CD14-positive monocyte (primary cell): ENCODE measurements at regions not wholly inside any gene's neighbourhood (a gene's known extent, or its start where the extent isn't known, plus 50 kb on each side); places are given as distances from the start of the nearest gene placed in this dataset.

Source experiments
- DNase-seq, 3 donors: peaks; one replicate each; pipeline ENCODE4 v3.0.0-alpha.2; 2011 to 2022
- H2AFZ ChIP-seq: 2 replicates; pipeline ENCODE4 v1.6.0; 2012; ENCODE audit warnings: mild to moderate bottlenecking, low read depth, low read length, inconsistent platforms; ENCODE audit not compliant: insufficient read depth, poor library complexity, severe bottlenecking
- H3K27ac ChIP-seq, 2 donors: 1 replicate in 1 of 2; 2 replicates in 1 of 2; pipeline ENCODE4 v1.5.1; 2012 to 2013; ENCODE audit warnings: low read length in 2 of 2, control low read depth in 1 of 2, inconsistent platforms in 1 of 2, low read depth in 1 of 2, mild to moderate bottlenecking in 1 of 2
- H3K27me3 ChIP-seq, 2 donors: one replicate each; pipeline versions ENCODE4 v1.6.0 to v1.6.1; 2011 to 2013; ENCODE audit warnings: low read length in 2 of 2; ENCODE audit not compliant: control insufficient read depth in 2 of 2, insufficient read depth in 2 of 2
- H3K36me3 ChIP-seq, 2 donors: replicated peaks in 1 of 2; 1 replicate in 1 of 2; 2 replicates in 1 of 2; pipeline versions ENCODE4 v1.5.1 to v1.6.1; 2012 to 2013; ENCODE audit warnings: low read length in 2 of 2, control low read depth in 1 of 2, inconsistent platforms in 1 of 2, mild to moderate bottlenecking in 1 of 2; ENCODE audit not compliant: insufficient read depth in 2 of 2, control insufficient read depth in 1 of 2
- H3K4me1 ChIP-seq, 2 donors: 1 replicate in 1 of 2; 2 replicates in 1 of 2; pipeline versions ENCODE4 v1.5.1 to v1.6.1; 2012 to 2013; ENCODE audit warnings: low read length in 2 of 2, control low read depth in 1 of 2, inconsistent platforms in 1 of 2, mild to moderate bottlenecking in 1 of 2, moderate library complexity in 1 of 2; ENCODE audit not compliant: insufficient read depth in 2 of 2, control insufficient read depth in 1 of 2
- H3K4me2 ChIP-seq: replicated peaks from 2 replicates; pipeline ENCODE3; 2012; ENCODE audit warnings: low read length, moderate library complexity, mild to moderate bottlenecking; ENCODE audit not compliant: poor library complexity, severe bottlenecking; ENCODE audit errors: extremely low read depth
- H3K4me3 ChIP-seq, 3 experiments: fragments of 200-600 bp in 1 of 3; sonication (generic) in 1 of 3; replicated peaks in 1 of 3; 1 replicate in 2 of 3; 2 replicates in 1 of 3; pipeline ENCODE4 v1.5.1; 2011 to 2013; ENCODE audit warnings: low read length in 3 of 3, mild to moderate bottlenecking in 3 of 3, control low read depth in 2 of 3, low read depth in 2 of 3, inconsistent platforms in 1 of 3, moderate library complexity in 1 of 3
- H3K79me2 ChIP-seq: 2 replicates; pipeline ENCODE4 v1.6.0; 2012; ENCODE audit warnings: mild to moderate bottlenecking, control low read depth, inconsistent platforms, low read length, moderate library complexity; ENCODE audit not compliant: insufficient read depth
- H3K9ac ChIP-seq: 2 replicates; pipeline ENCODE4 v1.6.0; 2017; ENCODE audit warnings: low read length, mild to moderate bottlenecking; ENCODE audit not compliant: insufficient read depth, poor library complexity, severe bottlenecking
- H3K9me3 ChIP-seq, 2 donors: replicated peaks in 1 of 2; 1 replicate in 1 of 2; 2 replicates in 1 of 2; pipeline versions ENCODE4 v1.5.1 to v1.6.1; 2012 to 2013; ENCODE audit warnings: low read length in 2 of 2, control low read depth in 1 of 2; ENCODE audit not compliant: control insufficient read depth in 1 of 2, insufficient read depth in 1 of 2
- H4K20me1 ChIP-seq: 2 replicates; pipeline ENCODE4 v1.6.0; 2012; ENCODE audit warnings: mild to moderate bottlenecking, low read length, control low read depth, moderate library complexity; ENCODE audit not compliant: insufficient read depth
- H3K27ac Mint-ChIP-seq, 7 donors: one replicate each; pipeline ENCODE4 v1.8.0; 2020; ENCODE audit warnings: mild to moderate bottlenecking in 7 of 7, mixed read lengths in 7 of 7, moderate library complexity in 6 of 7, inconsistent platforms in 2 of 7
- H3K27me3 Mint-ChIP-seq, 3 donors: one replicate each; pipeline ENCODE4 v1.8.0; 2021 to 2022; ENCODE audit warnings: low read depth in 3 of 3, mild to moderate bottlenecking in 3 of 3, mixed read lengths in 3 of 3, moderate library complexity in 3 of 3, inconsistent platforms in 1 of 3
- H3K36me3 Mint-ChIP-seq, 2 donors: one replicate each; pipeline ENCODE4 v1.8.0; 2020; ENCODE audit warnings: mixed read lengths in 2 of 2, inconsistent platforms in 1 of 2, mild to moderate bottlenecking in 1 of 2
- H3K4me1 Mint-ChIP-seq: one replicate; pipeline ENCODE4 v1.8.0; 2020; ENCODE audit warnings: mild to moderate bottlenecking, mixed read lengths
- H3K4me3 Mint-ChIP-seq, 2 donors: one replicate each; pipeline ENCODE4 v1.8.0; 2020; ENCODE audit warnings: mild to moderate bottlenecking in 2 of 2, mixed read lengths in 2 of 2, moderate library complexity in 1 of 2
- H3K9me3 Mint-ChIP-seq, 7 donors: one replicate each; pipeline ENCODE4 v1.8.0; 2020 to 2022; ENCODE audit warnings: mixed read lengths in 7 of 7, mild to moderate bottlenecking in 6 of 7, moderate library complexity in 6 of 7, inconsistent platforms in 2 of 7
- WGBS: methylation state at CpG from one replicate; pipeline ENCODE4 v1.1.5; 2013; ENCODE audit warnings: missing lambda C conversion rate; ENCODE audit not compliant: insufficient coverage; 5-methylcytosine and 5-hydroxymethylcytosine counted together
- intact Hi-C, 2 donors: fragments of 100-400 bp; cut with micrococcal nuclease; formaldehyde crosslinking; loops; one replicate each; pipeline versions ENCODE4 v1.15.0 to v1.15.1; 2023
- TF ChIP-seq, protein P1 (sequence below): fragments of 200-600 bp; IDR thresholded peaks from one replicate; pipeline ENCODE4 v1.8.0; 2022; ENCODE audit warnings: antibody characterized with exemption, mild to moderate bottlenecking

DNA sequence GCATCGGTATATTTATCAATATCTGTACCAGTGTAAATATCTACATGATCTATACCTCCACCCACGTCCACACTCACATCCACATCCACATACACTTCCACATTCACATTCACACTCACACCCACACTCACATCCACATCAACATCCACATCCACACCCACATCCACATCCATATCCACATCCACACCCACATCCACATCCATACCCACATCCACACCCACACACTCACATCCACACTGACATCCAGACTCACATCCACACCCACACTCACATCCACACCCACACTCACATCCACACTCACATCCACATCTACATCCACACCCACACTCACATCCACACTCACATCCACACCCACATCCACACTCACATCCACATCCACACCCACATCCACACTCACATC lies 189.2 kb downstream of the IRX1 start:
- no peak overlapping the region for H2AFZ ChIP-seq
- H3K27ac Mint-ChIP-seq: no peak overlapping the region
- H3K9me3 Mint-ChIP-seq: peaks cover 0 to 23% (median 10%) of the 10 kb centered on the region in 7 donors
- H3K36me3 ChIP-seq: no peaks in the 10 kb centered on the region
- H3K4me1 ChIP-seq: no peaks in the 10 kb centered on the region
- no peak overlapping the region for H3K9ac ChIP-seq
- DNase-seq: no peak
- H3K27me3 ChIP-seq: no peaks in the 10 kb centered on the region
- H3K36me3 Mint-ChIP-seq: no peaks in the 10 kb centered on the region
- 86% methylated on average over 2 of the region's 2 CpGs for WGBS
- no peaks in the 10 kb centered on the region for H3K4me1 Mint-ChIP-seq
- H3K27me3 Mint-ChIP-seq: peaks cover 7 to 13% (median 12%) of the 10 kb centered on the region in 3 donors
- no peaks in the 10 kb centered on the region for H4K20me1 ChIP-seq
- no peaks in the 10 kb centered on the region for H3K79me2 ChIP-seq
- H3K4me3 ChIP-seq: no peak overlapping the region
- intact Hi-C loops: no loop called here
- H3K4me2 ChIP-seq: no peak overlapping the region
- no peak overlapping the region for H3K27ac ChIP-seq
- no peak overlapping the region for H3K4me3 Mint-ChIP-seq
- TF ChIP-seq, protein P1, sequence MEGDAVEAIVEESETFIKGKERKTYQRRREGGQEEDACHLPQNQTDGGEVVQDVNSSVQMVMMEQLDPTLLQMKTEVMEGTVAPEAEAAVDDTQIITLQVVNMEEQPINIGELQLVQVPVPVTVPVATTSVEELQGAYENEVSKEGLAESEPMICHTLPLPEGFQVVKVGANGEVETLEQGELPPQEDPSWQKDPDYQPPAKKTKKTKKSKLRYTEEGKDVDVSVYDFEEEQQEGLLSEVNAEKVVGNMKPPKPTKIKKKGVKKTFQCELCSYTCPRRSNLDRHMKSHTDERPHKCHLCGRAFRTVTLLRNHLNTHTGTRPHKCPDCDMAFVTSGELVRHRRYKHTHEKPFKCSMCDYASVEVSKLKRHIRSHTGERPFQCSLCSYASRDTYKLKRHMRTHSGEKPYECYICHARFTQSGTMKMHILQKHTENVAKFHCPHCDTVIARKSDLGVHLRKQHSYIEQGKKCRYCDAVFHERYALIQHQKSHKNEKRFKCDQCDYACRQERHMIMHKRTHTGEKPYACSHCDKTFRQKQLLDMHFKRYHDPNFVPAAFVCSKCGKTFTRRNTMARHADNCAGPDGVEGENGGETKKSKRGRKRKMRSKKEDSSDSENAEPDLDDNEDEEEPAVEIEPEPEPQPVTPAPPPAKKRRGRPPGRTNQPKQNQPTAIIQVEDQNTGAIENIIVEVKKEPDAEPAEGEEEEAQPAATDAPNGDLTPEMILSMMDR: no peak
- H3K9me3 ChIP-seq: peaks cover 13 to 37% of the 10 kb centered on the region in 2 donors

DNA sequence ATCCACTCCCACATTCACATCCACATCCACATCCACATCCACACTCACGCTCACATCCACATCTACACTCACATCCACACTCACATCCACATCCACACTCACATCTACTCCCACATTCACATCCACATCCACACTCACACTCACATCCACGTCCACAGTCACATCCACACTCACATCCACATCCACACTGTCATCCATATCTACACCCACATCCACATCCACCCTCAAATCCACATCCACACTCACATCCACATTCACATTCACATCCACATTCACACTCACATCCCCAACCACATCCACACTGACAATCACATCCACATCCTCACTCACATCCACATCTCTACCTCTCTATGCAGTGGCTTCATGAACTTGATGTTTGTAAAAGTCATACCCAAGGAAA lies 190.5 kb downstream of the IRX1 start:
- Histone ChIP-seq H3K9me3 (peaks cover 6 to 31% of the 10 kb centered on the region in 2 donors), H3K27me3 (no peaks in the 10 kb centered on the region), H2AFZ (no peak overlapping the region), H3K4me3 (no peak overlapping the region), H3K4me2 (no peak overlapping the region), H3K9ac (no peak overlapping the region), H4K20me1 (no peaks in the 10 kb centered on the region), H3K79me2 (no peaks in the 10 kb centered on the region), H3K4me1 (no peaks in the 10 kb centered on the region), H3K27ac (no peak overlapping the region), H3K36me3 (no peaks in the 10 kb centered on the region)
- DNase-seq: no peak
- intact Hi-C loops: no loop called here
- Mint-ChIP-seq H3K4me3 (no peak overlapping the region), H3K9me3 (peaks cover 3 to 22% (median 10%) of the 10 kb centered on the region in 7 donors), H3K4me1 (no peaks in the 10 kb centered on the region), H3K27me3 (peaks cover 10 to 13% (median 12%) of the 10 kb centered on the region in 3 donors), H3K36me3 (no peaks in the 10 kb centered on the region), H3K27ac (no peak overlapping the region)
- WGBS: 87% methylated on average over 2 of the region's 2 CpGs
- TF ChIP-seq, protein P1: no peak
